HG02870 (cell line): ENCODE measurements at regions not wholly inside any gene's neighbourhood (a gene's known extent, or its start where the extent isn't known, plus 50 kb on each side); places are given as distances from the start of the nearest gene placed in this dataset.
"Not testable (repeated sequence)": the region's sequence is repeated elsewhere in the genome, so short reads cannot be mapped to it uniquely, and the experiment has no call there.

Source experiments
- ATAC-seq: cut with Tn5 transposase; IDR thresholded peaks from one replicate; pipeline ENCODE4 v1.9.1; 2021; ENCODE audit warnings: mild to moderate bottlenecking, moderate library complexity; ENCODE audit not compliant: unreplicated experiment

DNA sequence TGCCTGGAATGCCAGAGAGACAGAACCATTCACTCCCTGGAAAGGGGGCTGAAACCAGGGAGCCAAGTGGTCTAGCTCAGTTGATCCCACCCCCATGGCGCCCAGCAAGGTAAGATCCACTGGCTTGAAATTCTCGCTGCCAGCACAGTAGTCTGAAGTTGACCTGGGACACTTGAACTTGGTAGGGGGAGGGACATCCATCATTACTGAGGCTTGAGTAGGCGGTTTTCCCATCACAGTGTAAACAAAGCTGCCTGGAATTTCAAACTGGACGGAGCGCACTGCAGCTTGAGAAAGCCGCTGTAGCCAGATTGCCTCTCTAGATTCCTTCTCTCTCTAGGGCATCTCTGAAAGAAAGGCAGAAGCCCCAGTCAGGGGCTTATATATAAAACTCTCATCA, 310.7 kb upstream of the DPPA4 start:
- ATAC-seq: no peak

DNA sequence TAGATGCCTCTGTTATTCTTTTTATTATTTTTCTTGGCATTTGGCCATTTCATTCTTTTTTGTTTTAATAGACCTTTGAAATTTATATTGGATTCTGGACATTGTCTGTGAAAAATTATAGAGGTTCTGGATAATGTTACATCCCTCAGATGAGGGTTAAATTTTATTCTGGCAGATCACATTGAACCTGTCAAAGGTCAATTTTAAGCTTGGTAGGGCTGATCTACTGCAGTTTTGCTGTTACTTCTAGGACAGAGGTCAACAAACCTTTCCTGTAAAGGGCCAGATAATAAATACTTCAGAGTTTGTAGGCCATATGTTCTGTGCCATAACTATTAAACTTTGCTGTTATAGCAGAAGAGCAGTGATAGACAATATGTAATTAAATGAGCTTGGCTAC, 318.9 kb upstream of the DPPA4 start:
- no peak for ATAC-seq

DNA sequence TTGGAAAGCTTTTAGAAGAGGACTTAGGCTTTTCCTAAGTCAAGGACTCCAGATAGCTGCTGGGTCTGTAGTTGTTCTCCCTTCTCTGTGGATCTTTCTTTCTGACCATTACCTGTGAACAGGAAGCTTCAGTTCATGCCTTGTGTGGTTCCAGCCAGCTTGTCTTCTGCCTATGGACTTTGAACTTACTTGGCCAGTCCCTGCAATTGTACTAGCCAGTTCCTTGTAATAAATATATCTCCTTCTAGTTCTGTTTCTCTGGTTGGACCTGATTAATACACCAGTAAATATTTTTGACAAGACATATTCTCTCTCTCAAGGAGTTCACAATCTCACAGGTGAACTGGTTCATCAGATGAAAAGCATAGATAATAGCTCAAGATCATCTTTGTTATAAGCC, 341.3 kb upstream of the DPPA4 start:
- ATAC-seq: no peak

DNA sequence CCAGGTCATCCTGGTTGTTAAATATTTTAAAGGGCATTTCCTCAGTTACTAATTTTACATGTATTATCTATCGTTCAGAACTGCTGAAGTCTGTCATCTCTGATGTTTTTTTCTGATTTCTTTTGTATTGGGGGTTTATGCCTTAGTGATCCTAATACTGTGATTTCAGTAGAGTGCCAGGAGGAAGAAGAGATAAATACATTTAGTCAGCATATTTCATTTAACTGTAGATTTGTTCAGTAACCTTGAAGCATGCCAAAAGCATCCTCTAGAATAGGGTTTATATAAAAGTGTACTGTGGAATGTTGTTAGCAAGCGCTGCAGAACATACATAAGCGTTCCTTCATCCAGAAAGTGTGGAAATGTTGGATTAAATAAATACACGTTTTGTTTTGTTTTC, 342.3 kb upstream of the DPPA4 start:
- ATAC-seq: no peak

DNA sequence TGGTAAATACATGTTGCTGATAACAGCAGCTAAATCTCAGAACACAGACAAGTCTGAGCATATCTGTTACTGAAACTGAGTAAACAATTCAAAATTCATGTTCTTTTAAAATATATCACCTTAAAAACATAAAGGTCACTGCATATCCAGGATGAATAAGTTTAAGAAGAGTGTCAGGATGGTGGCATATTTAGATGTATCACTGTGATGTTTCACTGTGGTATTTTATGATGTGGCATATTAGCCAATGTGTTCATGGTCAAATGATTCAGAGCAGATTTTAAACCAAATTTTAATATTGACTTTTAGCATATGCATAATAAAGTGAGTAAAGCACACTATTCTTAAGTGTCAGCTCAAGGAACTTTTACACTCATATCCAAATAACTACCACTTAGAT, 346.4 kb upstream of the DPPA4 start:
- ATAC-seq: no peak

DNA sequence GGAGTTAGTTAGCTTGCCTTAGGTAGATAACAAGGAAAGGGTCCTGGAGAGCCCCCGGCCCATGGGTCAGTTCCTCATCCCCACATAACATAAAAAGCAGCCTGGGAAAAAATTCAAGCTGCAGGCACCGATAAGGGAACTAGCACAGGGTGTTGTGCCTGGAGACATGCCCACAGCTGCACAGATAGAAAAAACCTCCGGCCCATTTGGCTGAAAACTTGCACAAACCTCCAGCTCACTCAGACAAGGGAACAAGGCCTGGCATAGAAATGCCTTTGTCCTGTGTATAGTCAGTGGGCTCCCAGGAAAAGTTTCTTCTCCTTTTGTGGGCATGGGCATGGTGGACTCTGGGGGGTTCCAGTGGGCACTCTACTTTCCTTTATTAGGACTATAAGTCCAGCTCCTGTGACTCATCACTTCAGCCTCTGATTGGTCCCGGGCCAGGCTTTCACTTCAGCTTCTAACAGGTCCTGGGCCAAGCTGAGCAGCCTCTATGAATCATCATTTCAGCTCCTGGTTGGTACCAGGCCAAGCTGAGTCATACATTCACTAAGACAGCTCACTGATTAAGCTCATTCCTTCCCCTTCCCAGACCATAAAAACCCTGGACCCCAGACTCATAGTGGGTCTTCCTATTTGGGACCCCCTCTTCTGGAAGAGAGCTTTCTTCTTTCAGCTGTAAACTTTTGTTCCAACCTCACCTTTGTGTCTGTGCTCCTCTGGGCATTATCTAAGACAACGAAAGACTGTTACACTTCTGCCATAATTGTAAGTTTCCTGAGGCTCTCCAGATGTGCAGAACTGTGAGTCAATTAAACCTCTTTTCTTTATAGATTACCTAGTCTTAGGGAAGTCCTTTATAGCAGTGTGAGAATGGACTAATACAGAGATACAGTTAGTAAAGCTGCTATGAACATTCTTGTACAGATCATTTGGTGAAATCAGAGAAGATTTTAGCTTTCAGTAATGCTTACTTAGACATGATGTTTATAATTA, 348.0 kb upstream of the DPPA4 start:
- no peak for ATAC-seq

DNA sequence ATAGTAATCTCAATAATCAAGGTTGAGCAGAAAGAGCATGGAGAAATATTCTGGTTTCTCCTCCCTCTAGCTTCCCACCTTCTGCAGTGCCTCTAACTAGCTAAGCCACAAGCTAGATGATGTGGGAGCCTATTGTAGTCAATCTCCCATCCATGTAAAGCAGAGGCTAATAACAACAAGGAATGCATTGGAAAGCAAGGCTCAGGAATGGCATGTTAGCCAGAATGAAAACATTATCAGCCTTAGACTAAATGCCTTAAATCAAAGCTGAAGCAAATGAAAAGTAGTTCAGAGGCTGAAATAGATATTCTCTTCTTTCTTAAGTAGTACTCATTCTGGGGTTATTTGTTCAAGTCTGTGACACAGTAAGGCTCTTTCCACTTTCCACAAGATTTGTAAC, 350.3 kb upstream of the DPPA4 start:
- no peak for ATAC-seq

DNA sequence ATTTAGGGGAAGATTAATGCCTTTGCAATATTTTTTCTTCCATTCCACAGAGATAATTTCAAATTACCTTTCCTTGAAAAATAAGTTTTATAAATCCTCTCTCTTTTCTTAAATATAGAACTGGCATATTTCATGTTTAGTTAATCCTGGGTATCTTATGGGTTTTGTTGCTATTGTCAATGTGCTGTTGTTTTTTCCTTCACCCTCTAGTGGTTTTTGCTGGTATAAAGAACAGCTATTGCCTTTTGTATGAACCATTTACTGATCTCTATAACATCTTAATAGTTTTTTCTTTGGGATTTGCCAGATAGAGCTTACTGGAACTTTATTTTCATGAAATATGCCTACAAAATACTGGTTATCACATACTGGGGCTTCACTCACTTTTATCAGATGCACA, 359.6 kb upstream of the DPPA4 start:
- no peak for ATAC-seq

DNA sequence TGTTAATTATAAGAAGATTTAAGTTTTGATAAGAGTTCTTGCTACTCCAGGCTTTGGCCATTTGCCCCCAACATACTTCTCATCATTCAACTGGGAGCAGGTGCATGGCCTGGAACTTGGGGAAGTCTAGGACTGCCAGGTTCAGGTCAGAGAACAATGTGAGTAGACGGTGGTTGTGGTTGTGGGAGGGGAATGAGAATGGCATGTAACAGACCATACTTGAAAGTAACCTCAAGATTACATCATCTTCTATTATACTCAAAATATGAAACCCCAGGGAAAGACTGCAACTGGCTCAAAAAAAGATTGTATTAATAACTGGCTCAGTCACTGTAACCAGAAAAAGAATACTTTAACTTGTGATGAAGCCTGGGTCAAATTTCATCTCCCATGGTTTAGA, 364.9 kb upstream of the DPPA4 start:
- peak; percentile 80 for ATAC-seq

DNA sequence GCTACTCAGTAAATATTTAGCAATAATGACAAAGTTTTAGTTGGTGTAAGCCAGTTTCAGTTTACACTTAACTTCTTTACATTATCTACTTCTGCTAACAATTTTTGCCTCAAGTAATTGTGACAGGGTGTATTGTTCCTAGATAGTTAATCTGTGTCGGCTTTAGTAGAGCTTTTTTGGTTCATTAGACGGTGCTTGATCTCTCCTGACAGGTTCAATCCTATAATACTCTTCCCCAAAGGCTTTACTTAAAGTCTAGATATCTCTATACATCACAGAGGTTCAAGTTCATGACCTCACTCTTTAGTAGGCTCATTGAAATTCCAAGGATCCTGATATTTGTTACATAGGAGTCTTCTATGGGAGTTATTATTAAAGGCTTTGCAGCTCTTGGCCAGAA, 365.6 kb upstream of the DPPA4 start:
- no peak for ATAC-seq

DNA sequence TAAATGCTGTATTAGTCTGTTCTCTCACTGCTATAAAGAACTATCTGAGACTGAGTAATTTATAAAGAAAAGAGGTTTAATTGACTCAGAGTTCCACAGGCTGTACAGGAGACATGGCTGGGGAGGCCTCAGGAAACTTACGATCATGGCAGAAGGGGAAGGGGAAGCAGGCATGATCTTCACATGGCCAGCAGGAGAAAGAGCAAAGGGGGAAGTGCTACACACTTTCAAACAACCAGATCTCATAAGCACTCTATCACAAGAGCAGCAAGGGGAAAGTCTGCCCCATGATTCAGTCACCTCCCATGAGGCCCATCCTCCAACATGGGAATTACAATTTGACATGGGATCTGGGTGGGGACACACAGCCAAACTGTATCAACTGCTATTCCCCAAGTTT, 367.8 kb upstream of the DPPA4 start:
- not testable (repeated sequence) for ATAC-seq

DNA sequence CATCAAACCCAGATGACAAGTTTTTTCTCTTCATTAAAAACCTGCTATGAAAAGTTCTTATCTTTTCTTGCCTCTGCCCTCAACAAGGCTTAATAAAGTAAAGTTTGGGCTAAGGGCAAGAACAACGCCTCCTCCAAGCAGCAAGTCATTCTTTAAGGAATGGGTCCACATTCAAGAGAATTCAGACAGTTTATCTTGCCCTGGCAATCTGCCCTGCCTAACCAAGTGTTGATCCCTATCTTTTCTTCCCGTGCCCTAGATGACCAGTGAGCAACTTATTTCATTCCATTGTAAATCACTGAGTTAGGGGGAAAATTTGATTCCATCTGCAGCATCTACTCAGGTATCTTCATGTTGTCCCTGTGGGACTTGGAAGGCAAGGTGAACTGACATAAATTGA, 370.3 kb upstream of the DPPA4 start:
- no peak for ATAC-seq

DNA sequence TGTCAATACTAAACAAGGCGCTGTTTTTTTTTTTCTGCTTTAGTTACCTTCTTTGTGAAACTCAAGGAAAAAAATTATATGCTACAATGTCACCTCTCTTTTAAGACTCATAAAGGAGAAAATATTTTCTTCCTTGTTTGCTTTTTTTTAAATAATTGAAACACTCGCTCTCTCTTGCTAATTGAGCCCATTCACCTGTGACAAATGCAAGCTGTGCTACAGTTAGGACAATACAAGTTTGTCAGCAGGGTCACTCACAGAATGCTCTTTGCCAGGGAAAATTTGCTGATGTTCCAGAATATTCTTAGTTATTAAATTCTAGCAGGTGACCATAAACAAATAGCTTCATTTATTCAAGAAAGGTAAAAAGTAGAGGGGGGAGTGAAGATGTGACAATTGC, 375.9 kb upstream of the DPPA4 start:
- ATAC-seq: no peak

DNA sequence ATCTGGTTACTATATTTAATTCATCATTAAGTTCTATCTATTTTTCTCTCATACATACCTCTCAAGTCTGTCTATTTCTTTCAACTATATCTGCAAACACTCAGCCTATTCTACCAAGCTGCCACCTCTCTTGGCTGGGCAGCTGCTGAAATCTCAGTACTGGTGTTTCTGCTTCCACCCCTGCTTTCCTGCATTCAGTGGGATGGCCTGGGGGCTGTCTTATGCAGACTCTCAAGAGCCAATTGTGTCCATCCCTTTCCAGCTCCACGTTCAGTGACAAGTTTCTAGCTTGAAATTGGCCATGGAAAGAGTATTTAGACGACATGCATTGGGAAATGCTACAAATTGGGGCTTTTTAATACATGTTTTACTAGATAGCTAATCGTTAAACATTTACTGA, 378.4 kb upstream of the DPPA4 start:
- no peak for ATAC-seq

DNA sequence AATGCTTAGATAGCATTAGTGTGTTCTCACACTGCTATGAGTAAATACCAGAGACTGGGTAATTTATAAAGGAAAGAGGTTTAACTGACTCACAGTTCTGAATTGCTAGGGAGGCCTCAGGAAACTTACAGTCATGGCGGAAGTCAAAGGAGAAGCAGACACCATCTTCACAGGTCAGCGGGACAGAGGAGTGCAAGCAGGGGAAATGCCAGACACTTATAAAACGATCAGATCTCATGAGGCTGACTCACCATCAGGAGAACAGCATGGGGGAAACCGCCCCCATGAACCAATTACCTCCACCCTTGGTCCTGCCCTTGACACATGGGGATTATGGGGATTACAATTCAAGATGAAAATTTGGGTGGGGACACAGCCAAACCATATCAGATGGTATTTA, 381.5 kb upstream of the DPPA4 start:
- ATAC-seq: no peak

DNA sequence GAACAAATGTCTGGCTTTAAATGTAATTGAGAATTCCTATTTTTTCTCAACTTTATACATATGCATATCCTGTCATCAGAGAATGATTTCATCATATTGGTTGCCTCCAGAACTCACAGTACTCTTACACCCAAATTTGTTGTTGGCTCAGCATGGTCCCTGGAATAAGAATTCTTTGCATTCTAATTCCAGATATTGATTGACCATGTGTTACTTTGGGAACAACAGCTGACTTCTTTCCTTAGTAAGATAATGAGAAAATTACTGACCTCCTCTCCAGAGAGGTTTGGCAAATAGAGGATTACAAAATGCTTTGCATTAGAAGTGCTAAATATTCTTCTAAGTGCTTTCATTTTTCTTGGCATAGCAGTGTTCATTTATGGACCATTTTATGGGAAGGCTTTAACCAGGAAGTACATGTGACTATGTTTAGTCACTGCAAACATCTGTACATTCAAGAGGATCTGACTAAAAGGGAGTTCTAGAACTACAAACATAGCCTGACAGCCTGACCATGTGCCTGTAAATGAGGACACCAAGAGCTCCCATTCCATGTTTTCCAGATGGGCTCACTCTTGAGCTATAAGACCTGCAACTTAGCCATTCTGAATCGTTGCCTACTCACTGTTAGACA, 391.6 kb upstream of the DPPA4 start:
- no peak for ATAC-seq

DNA sequence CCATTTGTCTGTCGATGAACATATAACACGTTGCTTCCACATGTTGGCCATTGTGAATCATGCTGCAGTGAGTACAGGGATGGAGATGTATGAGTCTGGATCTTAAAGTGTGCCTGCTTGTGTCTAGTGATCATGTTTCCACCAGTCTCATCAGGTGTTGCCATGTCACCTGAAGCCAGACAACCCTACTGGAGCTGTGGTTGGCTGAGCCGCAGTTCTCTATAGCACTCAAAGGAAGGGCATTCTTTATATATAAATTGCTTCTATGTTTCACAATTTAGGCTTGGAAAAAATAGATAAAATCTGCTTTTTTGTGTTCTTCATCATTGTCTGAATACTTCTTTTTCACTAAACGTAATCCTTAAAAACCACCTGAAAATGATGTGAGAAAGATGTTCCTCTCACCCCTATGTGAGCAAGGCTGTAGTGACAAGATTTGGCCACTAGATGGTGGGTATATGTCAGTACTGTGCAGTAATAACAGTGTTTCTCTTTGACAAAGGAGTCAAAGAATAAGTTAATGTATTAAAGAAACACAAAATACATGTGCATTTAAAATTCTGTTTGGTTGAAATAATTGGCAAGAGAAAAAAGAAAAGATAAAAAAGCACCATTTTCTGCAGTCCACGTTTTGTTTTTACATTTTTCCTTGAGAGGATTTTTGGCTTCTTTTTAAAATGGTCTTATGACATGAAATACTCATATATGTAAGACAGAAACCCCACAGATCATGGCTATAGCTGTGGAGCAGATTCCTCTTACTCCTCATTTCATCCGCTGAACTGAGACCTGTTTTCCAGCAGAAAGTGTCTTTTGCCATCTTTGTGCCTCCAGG, 394.5 kb upstream of the DPPA4 start:
- ATAC-seq: peak; percentile 96

DNA sequence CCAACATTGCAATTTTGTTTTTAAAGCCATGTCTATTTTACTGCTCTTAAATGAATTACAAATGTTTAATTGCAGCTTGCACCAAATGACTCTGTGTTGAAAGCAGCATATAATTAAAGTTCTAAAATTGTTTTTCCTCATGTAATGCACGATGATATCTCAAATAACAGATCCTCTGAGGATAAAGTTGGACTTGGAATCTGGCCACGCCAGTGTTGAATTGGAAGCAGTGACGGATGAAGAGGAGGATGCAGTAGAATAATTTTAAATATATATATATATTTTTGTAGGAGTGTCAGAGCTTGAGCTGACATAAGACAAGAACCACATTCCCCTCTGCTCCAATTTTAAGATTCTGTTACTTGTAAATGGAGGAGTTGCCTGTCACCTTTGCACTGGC, 406.6 kb upstream of the DPPA4 start:
- ATAC-seq: no peak

DNA sequence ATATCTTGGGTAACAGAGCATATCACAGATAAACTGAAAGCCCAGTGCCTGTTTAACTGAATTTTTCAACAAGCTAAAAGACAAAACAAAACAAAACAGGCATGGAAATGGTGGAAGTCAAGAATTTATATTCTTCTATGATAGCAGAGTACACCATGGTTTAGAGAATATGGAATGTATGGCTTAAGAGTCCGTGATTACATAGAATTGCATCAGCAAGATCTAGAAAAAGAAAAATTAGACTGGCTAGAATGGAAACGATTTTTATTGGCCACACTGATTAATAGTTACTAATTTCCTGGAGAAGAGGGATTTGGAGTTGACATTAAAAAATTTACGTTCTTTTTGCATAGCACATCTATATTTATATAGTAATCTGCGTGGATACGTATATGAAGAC, 435.2 kb upstream of the DPPA4 start:
- ATAC-seq: no peak

DNA sequence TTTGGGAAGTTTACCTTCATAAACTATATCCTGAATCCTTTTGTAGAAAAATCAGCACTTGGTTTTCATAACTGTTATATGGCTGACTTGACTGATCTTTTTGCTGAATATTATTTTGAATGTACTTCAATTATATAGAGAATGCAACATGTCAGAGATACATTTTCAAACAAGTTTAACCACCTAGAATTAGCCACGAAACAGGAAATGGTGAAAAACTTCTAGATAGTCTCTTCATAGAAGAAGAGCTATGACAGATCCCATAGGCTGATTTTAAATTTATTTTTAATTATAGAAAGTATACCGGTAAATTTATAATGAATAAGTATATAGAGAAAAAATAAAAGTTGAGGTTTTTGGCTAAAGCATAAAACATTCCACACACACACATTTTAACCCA, 436.8 kb upstream of the DPPA4 start:
- ATAC-seq: no peak

DNA sequence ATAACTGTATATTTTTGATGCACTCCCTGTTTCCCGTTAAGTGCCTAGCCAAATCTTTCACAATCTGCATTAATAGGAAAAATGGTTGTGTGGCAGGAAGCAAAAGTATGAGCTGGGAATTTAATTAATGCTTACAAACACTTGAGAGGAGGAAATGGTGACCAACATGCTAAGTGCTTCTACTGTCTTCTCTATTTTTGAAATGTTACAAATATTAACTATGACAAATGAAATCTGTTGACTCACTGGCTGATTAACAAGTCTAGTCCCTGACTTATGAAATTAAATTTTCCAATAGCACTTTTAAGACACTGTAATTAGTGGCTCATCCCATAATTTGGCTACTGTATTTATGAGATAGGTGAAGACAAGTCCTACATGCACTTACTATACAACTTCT, 446.9 kb upstream of the DPPA4 start:
- ATAC-seq: no peak
